ENCODE measurements at regions not wholly inside any gene's neighbourhood (a gene's known extent, or its start where the extent isn't known, plus 50 kb on each side); places are given as distances from the start of the nearest gene placed in this dataset.
"Not testable (repeated sequence)": the region's sequence is repeated elsewhere in the genome, so short reads cannot be mapped to it uniquely, and the experiment has no call there.

GRCh38 chr2:17228461-17228860, 289.8 kb downstream of the RAD51AP2 start:
- Histone ChIP-seq H3K4me3 (ENCODE audit: low read length in 2 of 2) (no peak overlapping the region), H3K4me1 (ENCODE audit: control insufficient read depth in 1 of 2, insufficient read depth in 2 of 2, low read length in 2 of 2) (no peaks in the 10 kb centered on the region), H3K9me3 (ENCODE audit: control insufficient read depth, low read length) (peaks cover 4% of the 10 kb centered on the region), H3K27ac (ENCODE audit: low read depth in 1 of 2, low read length in 2 of 2) (no peak overlapping the region), H3K36me3 (ENCODE audit: control insufficient read depth in 1 of 2, insufficient read depth in 2 of 2, low read length in 1 of 2) (no peaks in the 10 kb centered on the region), H3K27me3 (ENCODE audit: control insufficient read depth in 1 of 2, insufficient read depth in 2 of 2, low read length in 1 of 2) (peaks cover 0 to 6% of the 10 kb centered on the region in 2 donors)
- intact Hi-C loops (cut with DNase I): no loop called here
- DNase-seq: no peak
- WGBS, 2 donors: 72 to 78% methylated on average over 6 of the region's 6 CpGs
- ATAC-seq (ENCODE audit: low FRiP score): no peak

GRCh38 chr2:17227856-17228255, 290.4 kb downstream of the RAD51AP2 start:
- Histone ChIP-seq H3K9me3 (ENCODE audit: control insufficient read depth, low read length) (peaks cover 4% of the 10 kb centered on the region), H3K4me1 (ENCODE audit: control insufficient read depth in 1 of 2, insufficient read depth in 2 of 2, low read length in 2 of 2) (no peaks in the 10 kb centered on the region), H3K27ac (ENCODE audit: low read depth in 1 of 2, low read length in 2 of 2) (no peak overlapping the region), H3K4me3 (ENCODE audit: low read length in 2 of 2) (no peak overlapping the region), H3K27me3 (ENCODE audit: control insufficient read depth in 1 of 2, insufficient read depth in 2 of 2, low read length in 1 of 2) (peaks cover 0 to 6% of the 10 kb centered on the region in 2 donors), H3K36me3 (ENCODE audit: control insufficient read depth in 1 of 2, insufficient read depth in 2 of 2, low read length in 1 of 2) (no peaks in the 10 kb centered on the region)
- no peak for ATAC-seq (ENCODE audit: low FRiP score)
- no peak for DNase-seq
- WGBS, 2 donors: 73 to 86% methylated on average over 5 of the region's 5 CpGs
- intact Hi-C loops (cut with DNase I): no loop called here

- intact Hi-C loops (cut with DNase I): no loop called here
- no peaks in the 10 kb centered on the region for H3K36me3 ChIP-seq (ENCODE audit: control insufficient read depth in 1 of 2, insufficient read depth in 2 of 2, low read length in 1 of 2)
Observed at GRCh38 chr2:17226941-17227490, 291.2 kb downstream of the RAD51AP2 start.

GRCh38 chr2:17223211-17223610, 295.0 kb downstream of the RAD51AP2 start:
- WGBS, 2 donors: 54 to 63% methylated on average over 4 of the region's 4 CpGs
- Histone ChIP-seq H3K4me1 (ENCODE audit: control insufficient read depth in 1 of 2, insufficient read depth in 2 of 2, low read length in 2 of 2) (no peaks in the 10 kb centered on the region), H3K27me3 (ENCODE audit: control insufficient read depth in 1 of 2, insufficient read depth in 2 of 2, low read length in 1 of 2) (peaks cover 0 to 2% of the 10 kb centered on the region in 2 donors), H3K9me3 (ENCODE audit: control insufficient read depth, low read length) (peaks cover 2% of the 10 kb centered on the region), H3K27ac (ENCODE audit: low read depth in 1 of 2, low read length in 2 of 2) (no peak overlapping the region), H3K4me3 (ENCODE audit: low read length in 2 of 2) (no peak overlapping the region), H3K36me3 (ENCODE audit: control insufficient read depth in 1 of 2, insufficient read depth in 2 of 2, low read length in 1 of 2) (no peaks in the 10 kb centered on the region)
- DNase-seq: no peak
- intact Hi-C loops (cut with DNase I): no loop called here
- no peak for ATAC-seq (ENCODE audit: low FRiP score)

More at GRCh38 chr2:17226941-17227490, 291.2 kb downstream of the RAD51AP2 start:
- Histone ChIP-seq H3K27me3 (ENCODE audit: control insufficient read depth in 1 of 2, insufficient read depth in 2 of 2, low read length in 1 of 2) (peaks cover 0 to 5% of the 10 kb centered on the region in 2 donors), H3K9me3 (ENCODE audit: control insufficient read depth, low read length) (peaks cover 4% of the 10 kb centered on the region), H3K4me3 (ENCODE audit: low read length in 2 of 2) (no peak overlapping the region), H3K27ac (ENCODE audit: low read depth in 1 of 2, low read length in 2 of 2) (no peak overlapping the region), H3K4me1 (ENCODE audit: control insufficient read depth in 1 of 2, insufficient read depth in 2 of 2, low read length in 2 of 2) (no peaks in the 10 kb centered on the region)
- no peak for DNase-seq
- ATAC-seq (ENCODE audit: low FRiP score): no peak

GRCh38 chr2:17208511-17208910, 309.7 kb downstream of the RAD51AP2 start:
- H3K27me3 ChIP-seq (ENCODE audit: control insufficient read depth in 1 of 2, insufficient read depth in 2 of 2, low read length in 1 of 2): no peaks in the 10 kb centered on the region
- ATAC-seq (ENCODE audit: low FRiP score) (no peak), DNase-seq (no peak)
- intact Hi-C loops (cut with DNase I): no loop called here
- H3K9me3 ChIP-seq (ENCODE audit: control insufficient read depth, low read length): no peaks in the 10 kb centered on the region
- no peak overlapping the region for H3K27ac ChIP-seq (ENCODE audit: low read depth in 1 of 2, low read length in 2 of 2)
- H3K36me3 ChIP-seq (ENCODE audit: control insufficient read depth in 1 of 2, insufficient read depth in 2 of 2, low read length in 1 of 2): no peaks in the 10 kb centered on the region
- H3K4me3 ChIP-seq (ENCODE audit: low read length in 2 of 2): no peak overlapping the region
- WGBS, 2 donors: 40 to 52% methylated on average over 2 of the region's 2 CpGs
- H3K4me1 ChIP-seq (ENCODE audit: control insufficient read depth in 1 of 2, insufficient read depth in 2 of 2, low read length in 2 of 2): no peaks in the 10 kb centered on the region

- Histone ChIP-seq H3K36me3 (ENCODE audit: control insufficient read depth in 1 of 2, insufficient read depth in 2 of 2, low read length in 1 of 2) (no peaks in the 10 kb centered on the region), H3K9me3 (ENCODE audit: control insufficient read depth, low read length) (no peaks in the 10 kb centered on the region), H3K4me3 (ENCODE audit: low read length in 2 of 2) (no peak overlapping the region), H3K27me3 (ENCODE audit: control insufficient read depth in 1 of 2, insufficient read depth in 2 of 2, low read length in 1 of 2) (no peaks in the 10 kb centered on the region), H3K4me1 (ENCODE audit: control insufficient read depth in 1 of 2, insufficient read depth in 2 of 2, low read length in 2 of 2) (no peaks in the 10 kb centered on the region), H3K27ac (ENCODE audit: low read depth in 1 of 2, low read length in 2 of 2) (no peak overlapping the region)
- ATAC-seq (ENCODE audit: low FRiP score) (no peak), DNase-seq (no peak)
- intact Hi-C loops (cut with DNase I): no loop called here
Observed at GRCh38 chr2:17206771-17207170, 311.5 kb downstream of the RAD51AP2 start.

GRCh38 chr2:17204214-17204613, 314.0 kb downstream of the RAD51AP2 start:
- DNase-seq; ATAC-seq (ENCODE audit: low FRiP score); H3K36me3 ChIP-seq (ENCODE audit: control insufficient read depth in 1 of 2, insufficient read depth in 2 of 2, low read length in 1 of 2); H3K27me3 ChIP-seq (ENCODE audit: control insufficient read depth in 1 of 2, insufficient read depth in 2 of 2, low read length in 1 of 2); intact Hi-C loops (cut with DNase I); H3K4me3 ChIP-seq (ENCODE audit: low read length in 2 of 2); H3K4me1 ChIP-seq (ENCODE audit: control insufficient read depth in 1 of 2, insufficient read depth in 2 of 2, low read length in 2 of 2); H3K9me3 ChIP-seq (ENCODE audit: control insufficient read depth, low read length); H3K27ac ChIP-seq (ENCODE audit: low read depth in 1 of 2, low read length in 2 of 2): not testable (repeated sequence)
- 88 to 100% methylated on average over 1 of the region's 1 CpG for WGBS, 2 donors

- H3K27ac ChIP-seq (ENCODE audit: low read depth in 1 of 2, low read length in 2 of 2); H3K36me3 ChIP-seq (ENCODE audit: control insufficient read depth in 1 of 2, insufficient read depth in 2 of 2, low read length in 1 of 2); DNase-seq; H3K4me3 ChIP-seq (ENCODE audit: low read length in 2 of 2); ATAC-seq (ENCODE audit: low FRiP score); intact Hi-C loops (cut with DNase I); H3K27me3 ChIP-seq (ENCODE audit: control insufficient read depth in 1 of 2, insufficient read depth in 2 of 2, low read length in 1 of 2); H3K9me3 ChIP-seq (ENCODE audit: control insufficient read depth, low read length); H3K4me1 ChIP-seq (ENCODE audit: control insufficient read depth in 1 of 2, insufficient read depth in 2 of 2, low read length in 2 of 2): not testable (repeated sequence)
- WGBS, 2 donors: 89 to 92% methylated on average over 4 of the region's 4 CpGs
Observed at GRCh38 chr2:17202628-17203027, 315.6 kb downstream of the RAD51AP2 start.

GRCh38 chr2:17199741-17200140, 318.5 kb downstream of the RAD51AP2 start:
- Histone ChIP-seq H3K9me3 (ENCODE audit: control insufficient read depth, low read length) (no peaks in the 10 kb centered on the region), H3K4me3 (ENCODE audit: low read length in 2 of 2) (no peak overlapping the region), H3K27ac (ENCODE audit: low read depth in 1 of 2, low read length in 2 of 2) (no peak overlapping the region), H3K27me3 (ENCODE audit: control insufficient read depth in 1 of 2, insufficient read depth in 2 of 2, low read length in 1 of 2) (no peaks in the 10 kb centered on the region), H3K36me3 (ENCODE audit: control insufficient read depth in 1 of 2, insufficient read depth in 2 of 2, low read length in 1 of 2) (no peaks in the 10 kb centered on the region), H3K4me1 (ENCODE audit: control insufficient read depth in 1 of 2, insufficient read depth in 2 of 2, low read length in 2 of 2) (no peaks in the 10 kb centered on the region)
- no peak for ATAC-seq (ENCODE audit: low FRiP score)
- 55 to 65% methylated on average over 3 of the region's 3 CpGs for WGBS, 2 donors
- intact Hi-C loops (cut with DNase I): no loop called here
- DNase-seq: no peak

Measured in aorta (tissue), 5 donors.